Hepatocyte (in vitro differentiated cells): ENCODE measurements at regions not wholly inside any gene's neighbourhood (a gene's known extent, or its start where the extent isn't known, plus 50 kb on each side); places are given as distances from the start of the nearest gene placed in this dataset.

Source experiments
- CTCF ChIP-seq: fragments of 200-600 bp; sonication (generic); IDR thresholded peaks from 2 replicates; pipeline ENCODE4 v1.5.1; 2016; ENCODE audit warnings: antibody characterized with exemption, mild to moderate bottlenecking; ENCODE audit not compliant: poor library complexity
- EZH2 ChIP-seq: fragments of 200-600 bp; sonication (generic); IDR thresholded peaks from 2 replicates; pipeline ENCODE4 v1.6.1; 2016; ENCODE audit warnings: antibody characterized with exemption, mild to moderate bottlenecking, borderline replicate concordance
- EZH2phosphoT487 ChIP-seq: fragments of 200-600 bp; sonication (generic); IDR thresholded peaks from one replicate; pipeline ENCODE4 v1.6.1; 2018; ENCODE audit warnings: antibody characterized with exemption, mild to moderate bottlenecking, low read depth, moderate library complexity; ENCODE audit not compliant: unreplicated experiment, severe bottlenecking

GRCh38 chr16:80040814-80041213 is 440.3 kb upstream of the MAF start:
- no peak for TF ChIP-seq CTCF
- TF ChIP-seq EZH2phosphoT487, result no peak
- TF ChIP-seq EZH2, result no peak
